GM19397 (cell line): ENCODE measurements at regions not wholly inside any gene's neighbourhood (a gene's known extent, or its start where the extent isn't known, plus 50 kb on each side); places are given as distances from the start of the nearest gene placed in this dataset.

Source experiments
- ATAC-seq: cut with Tn5 transposase; IDR thresholded peaks from one replicate; pipeline ENCODE4 v1.9.1; 2021; ENCODE audit warnings: mild to moderate bottlenecking, moderate library complexity; ENCODE audit not compliant: unreplicated experiment

GRCh38 chr16:77131398-77131797 lies 59.6 kb upstream of the MON1B start:
- ATAC-seq: no peak

- no peak for ATAC-seq
These were observed 58.9 kb upstream of the MON1B start for GRCh38 chr16:77132051-77132618.

- no peak for ATAC-seq
These were observed 57.3 kb upstream of the MON1B start for GRCh38 chr16:77133706-77134105.

- ATAC-seq: no peak
These were observed 53.9 kb upstream of the MON1B start for GRCh38 chr16:77137045-77137444.
